Inferior parietal cortex (tissue), 1 donor: ENCODE measurements at regions not wholly inside any gene's neighbourhood (a gene's known extent, or its start where the extent isn't known, plus 50 kb on each side); places are given as distances from the start of the nearest gene placed in this dataset.
A peak's percentile ranks its signal among the peaks of the same experiment; 100 is the strongest.
"Not testable (repeated sequence)": the region's sequence is repeated elsewhere in the genome, so short reads cannot be mapped to it uniquely, and the experiment has no call there.

Experiments
- DNase-seq: peaks from one replicate; pipeline ENCODE4 v3.0.0-alpha.2; 2016; ENCODE audit errors: extremely low spot score

DNA sequence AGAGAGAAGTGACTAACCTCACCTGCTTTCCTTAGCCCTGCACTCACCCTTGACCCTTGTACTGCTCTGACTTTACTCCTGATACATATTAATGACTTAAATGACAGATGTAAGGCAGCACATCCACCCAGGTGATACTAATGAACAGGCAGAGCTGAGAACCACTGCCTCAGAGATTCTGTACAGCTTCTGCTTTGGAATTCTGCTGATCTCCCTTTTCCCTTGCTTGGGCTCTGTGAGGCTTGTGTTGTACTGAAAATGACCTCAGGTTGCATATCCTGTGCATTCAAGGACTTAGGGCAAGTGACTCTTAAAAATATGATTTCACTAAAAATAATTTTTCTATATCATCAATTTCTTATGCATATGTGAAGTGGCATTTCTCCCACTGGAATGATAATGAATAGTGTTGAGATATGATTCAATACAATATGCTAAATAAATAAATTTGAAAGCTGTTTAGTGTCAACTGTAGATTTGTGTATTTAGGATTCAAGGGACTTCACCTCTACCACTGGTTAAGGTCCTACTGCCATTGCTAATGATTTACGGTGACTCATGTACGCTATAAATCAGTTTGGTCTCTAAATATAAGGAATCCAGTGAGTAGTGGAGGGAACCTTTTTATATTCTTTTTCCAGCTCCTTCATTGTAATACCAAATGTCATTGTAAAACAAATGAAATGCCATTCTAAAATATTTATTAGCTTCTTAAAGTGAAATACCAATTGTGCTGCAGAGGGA lies 328.3 kb downstream of the SOCS6 start:
- DNase-seq = no peak

DNA sequence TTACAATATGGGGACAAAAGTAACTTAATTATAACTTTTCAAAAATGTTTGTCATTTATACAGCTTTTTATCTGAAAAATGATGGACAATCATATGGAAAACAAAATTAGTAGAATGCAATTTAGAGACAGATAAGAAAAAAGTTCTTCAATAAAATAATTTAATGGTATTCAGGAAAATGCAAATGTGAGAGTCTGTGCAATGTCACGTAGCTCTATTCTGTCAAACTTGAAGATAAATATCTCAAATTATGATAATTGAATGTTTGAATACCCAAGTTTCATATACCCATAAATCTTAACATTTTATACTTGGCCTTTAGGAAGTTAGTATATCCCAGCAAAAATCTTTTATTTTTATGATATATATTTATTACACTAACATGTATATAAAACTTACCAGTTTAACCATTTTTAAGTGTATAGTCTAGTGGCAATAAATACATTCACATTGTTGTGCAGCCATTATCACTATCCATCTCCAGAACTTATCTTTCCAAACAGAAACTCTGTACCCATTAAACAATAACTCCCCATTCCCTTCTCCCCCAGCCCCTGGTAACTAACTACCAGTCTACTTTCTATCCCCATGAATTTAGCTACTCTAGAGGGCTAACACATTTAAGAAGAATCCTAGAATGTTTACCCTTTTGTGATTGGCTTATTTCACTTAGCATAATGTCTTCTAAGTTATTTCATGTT lies 311.5 kb downstream of the SOCS6 start:
- no peak for DNase-seq

DNA sequence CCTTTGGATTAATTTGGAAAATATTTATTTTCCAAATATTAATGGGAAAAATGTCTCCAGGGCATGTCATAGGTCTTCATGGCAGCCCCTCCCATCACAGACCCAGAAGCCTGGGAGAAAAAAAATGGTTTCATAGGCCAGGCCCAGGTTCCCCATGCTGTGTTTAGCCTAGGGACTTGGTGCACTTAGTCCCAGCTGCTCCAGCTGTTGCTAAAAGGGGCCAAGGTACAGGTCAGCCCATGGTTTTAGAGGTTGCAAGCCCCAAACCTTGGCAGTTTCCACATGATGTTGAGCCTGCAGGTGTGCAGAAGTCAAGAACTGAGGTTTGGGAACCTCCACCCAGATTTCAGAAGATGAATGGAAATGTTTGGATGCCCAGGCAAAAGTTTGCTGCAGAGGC lies 309.6 kb downstream of the SOCS6 start:
- no peak for DNase-seq

DNA sequence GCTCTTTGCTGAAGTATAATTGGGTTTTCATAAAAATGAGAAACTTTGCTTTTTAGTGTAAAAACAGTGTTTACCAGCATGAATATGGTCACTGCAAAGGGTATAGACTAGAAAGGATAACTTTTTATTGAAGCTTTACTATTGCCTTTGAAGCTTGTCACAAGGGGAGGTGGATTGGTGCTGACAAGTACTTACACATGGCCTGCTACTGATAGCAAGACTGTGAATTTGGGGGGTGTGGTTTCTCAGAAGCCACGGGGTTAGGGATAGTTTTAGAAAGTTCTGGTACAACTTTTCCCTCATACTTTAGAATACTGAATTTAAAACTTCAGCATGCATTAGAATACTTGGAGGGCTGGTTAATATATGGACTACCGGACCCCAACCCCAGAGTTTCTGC lies 294.1 kb downstream of the SOCS6 start:
- DNase-seq = no peak

DNA sequence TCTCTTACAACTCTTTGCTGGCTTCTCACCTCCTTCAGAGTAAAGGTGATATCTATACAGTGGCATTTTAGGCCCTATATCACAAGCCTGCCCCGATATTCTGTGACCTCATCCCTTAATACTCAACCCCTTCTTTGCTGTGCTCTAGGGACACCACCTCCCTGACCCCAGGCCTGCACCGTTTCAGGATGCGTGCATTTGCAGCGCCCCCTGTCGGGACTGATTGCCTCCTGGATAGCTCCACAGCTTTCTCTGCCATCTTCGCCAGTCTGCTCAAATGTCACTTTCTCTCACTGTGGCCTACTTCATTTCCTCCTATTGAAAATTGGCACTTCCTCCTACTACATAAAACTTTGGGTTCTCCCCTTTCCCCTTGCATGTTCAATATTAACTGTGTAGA lies 289.6 kb downstream of the SOCS6 start:
- DNase-seq = no peak

DNA sequence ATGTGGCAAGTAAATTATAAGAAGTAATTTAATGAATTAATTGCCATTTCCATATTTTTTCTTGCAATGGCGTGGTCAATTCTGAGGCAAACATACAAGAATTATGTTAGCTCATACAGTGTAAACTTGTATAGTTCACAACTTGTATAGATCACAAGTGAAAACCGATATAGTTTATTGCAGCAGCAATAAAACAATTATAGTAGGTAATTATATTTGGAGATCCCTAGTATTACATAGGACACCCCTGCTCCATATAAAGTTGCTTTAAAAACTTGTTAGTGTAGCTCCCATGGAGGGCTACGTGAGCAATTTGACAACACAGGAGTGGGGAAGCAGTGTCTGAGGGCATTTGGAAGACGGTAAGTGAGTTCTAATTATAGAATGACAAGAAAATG lies 288.2 kb downstream of the SOCS6 start:
- no peak for DNase-seq

DNA sequence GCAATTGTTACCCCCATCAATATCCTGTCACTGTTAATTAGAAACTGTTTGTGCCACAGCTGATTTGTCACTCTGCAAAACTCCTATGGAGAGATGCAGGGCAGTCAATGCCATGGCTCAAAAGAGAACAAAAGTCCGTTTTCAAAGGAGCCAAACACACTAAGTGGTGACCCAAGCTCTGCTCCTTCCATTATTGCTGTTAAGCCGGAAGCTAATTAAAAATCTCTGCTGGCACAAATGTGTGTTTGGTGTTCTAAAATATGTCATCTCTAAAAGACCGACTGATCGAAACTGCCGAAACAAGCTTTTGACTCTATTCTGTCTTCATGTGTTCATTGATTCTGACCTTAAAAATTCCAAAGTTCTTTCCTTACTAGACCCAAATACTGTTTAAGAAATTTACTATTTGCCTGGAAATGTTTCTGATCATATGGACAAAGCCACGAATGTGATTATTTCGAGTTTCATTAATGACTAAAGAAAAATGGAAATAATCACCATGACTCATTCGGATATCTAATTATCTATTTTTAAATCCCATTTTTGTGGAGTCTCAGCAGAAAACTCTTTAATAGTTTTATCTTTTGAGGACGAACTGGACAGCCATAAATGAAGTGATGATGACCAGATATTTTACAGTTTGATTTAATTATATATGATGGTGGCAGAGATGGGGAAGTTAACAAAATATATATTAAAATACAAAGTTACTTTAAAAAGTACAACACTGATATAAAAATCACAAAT lies 287.6 kb downstream of the SOCS6 start:
- no peak for DNase-seq

DNA sequence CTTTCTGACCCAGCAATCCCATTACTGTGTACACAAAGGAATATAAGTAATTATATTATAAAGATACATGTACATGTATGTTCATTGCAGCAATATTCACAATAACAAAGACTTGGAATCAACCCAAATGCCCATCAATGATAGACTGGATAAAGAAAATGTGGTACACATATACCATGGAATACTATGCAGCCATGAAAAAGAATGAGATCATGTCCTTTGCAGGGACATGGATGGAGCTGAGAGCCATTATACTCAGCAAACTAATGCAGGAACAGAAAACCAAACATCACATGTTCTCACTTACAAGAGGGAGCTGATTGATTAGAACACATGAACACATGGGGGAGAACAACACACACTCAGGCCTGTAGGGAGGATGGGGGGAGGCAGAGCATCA lies 286.1 kb downstream of the SOCS6 start:
- DNase-seq = not testable (repeated sequence)

DNA sequence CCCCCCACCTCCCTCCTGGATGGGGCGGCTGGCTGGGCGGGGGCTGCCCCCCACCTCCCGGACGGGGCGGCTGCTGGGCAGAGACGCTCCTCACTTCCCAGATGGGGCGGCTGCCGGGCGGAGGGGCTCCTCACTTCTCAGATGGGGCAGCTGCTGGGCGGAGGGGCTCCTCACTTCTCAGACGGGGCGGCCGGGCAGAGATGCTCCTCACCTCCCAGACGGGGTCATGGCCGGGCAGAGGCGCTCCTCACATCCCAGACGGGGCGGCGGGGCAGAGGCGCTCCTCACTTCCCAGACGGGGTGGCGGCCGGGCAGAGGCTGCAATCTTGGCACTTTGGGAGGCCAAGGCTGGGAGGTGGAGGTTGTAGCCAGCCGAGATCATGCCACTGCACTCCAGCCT lies 280.8 kb downstream of the SOCS6 start:
- not testable (repeated sequence) for DNase-seq

DNA sequence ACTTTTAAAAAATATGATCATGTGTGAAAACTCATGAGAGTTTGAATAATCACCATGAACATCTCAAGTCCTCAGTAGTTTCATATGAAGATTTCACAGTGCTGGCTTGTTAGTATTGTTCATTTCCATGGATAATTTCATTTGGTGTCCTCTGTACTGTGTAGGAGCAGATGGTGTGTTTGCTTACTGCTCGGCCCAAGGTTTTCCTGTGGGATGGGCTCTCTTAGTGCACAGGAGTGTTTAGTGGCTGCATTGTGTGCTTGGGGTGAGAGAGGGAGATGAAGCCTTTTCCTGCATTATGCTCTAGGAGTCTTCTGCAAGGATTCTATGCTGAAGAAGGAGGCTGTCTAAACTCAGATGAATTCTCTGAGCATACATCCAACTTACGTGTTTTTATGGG lies 270.6 kb downstream of the SOCS6 start:
- DNase-seq = no peak

DNA sequence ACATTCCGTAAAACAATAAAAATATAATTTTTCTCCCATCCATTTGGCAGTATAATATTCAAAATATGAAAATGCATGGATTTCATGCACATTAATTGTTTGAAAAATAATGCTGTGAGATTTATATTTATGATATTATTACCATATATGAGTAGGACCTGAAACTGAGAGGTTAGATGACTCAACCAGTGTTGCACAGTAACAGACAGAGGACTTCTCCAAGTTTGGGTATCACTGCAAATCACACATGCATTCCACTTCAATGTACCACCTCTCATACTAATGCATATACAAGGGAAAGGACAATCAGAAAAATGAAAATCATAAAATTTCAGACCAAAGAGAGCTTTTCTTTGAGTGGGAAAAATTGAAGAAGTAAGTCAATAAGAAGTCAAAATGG lies 269.5 kb downstream of the SOCS6 start:
- DNase-seq = no peak

DNA sequence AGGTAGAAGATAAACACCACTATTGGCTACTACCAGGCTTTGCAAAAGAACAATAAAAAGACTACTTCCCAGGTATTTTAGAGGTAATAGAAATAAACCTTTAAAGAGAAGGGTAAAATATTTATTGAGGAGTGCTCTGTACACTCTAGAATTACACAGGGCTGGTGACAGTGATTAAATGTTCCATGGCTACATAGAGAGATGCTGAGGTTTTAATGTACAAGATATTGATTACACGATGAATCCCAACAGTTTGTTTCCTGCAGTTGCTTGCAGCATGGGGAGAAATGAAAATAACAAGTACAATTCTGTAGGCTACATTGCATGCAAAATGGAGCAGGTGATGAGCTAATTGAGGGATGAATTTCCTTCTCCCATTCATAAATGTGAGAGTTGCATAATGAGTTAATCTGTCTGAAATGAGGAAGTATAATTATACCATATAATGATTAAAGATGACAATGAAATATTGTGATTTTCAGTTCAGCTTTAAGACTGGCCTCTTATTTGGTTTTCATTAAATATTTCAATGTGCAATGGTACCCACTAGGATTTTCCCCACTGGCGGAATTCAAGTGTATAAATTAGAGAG lies 266.1 kb downstream of the SOCS6 start:
- no peak for DNase-seq

DNA sequence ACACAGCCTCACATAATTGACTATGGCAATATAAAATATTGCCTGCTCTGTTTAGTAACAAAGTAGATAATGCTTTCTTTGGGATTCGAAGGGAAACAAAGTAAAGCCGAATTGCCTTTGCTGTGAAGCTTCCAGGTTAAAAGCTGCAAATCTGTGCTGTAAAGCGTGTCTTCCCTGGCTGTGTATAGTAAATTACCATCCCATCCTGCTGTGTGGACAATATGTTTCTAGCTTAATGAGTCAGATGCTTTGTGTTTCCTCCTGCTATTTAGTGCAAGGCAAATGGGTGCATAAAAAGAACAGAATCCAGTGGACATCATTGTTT lies 265.1 kb downstream of the SOCS6 start:
- DNase-seq = peak; percentile 26

DNA sequence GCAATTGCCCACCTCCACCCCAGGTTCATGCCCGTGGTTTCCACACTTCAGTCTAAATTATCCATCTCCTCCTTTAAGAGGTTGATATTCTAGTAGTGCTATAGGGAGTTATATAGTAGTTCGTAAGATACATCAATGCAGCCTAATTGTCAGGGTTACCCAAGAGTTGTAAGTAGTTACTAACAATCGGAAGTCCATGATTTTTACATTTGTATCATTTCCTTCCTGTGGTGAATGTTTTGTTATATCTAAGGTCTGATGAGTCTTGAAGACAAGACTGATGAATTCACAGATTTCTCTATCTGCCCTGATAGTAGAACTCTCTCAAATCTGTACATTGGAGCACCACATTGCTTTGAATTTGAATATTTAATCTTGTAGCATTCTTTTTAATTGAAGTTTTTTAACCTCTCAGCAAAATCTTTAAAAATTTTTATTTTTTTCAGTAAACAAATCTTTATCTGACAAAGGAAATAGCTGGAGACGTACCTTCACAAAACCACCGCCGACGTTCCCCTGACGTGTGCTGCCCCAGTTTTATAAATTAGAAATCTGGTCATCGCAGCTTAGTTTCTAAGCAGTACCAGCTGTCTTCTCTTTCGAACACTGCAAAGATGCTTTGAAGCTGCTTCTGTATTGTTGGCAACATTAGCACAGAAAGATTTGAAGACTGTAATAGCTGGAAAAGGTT lies 264.5 kb downstream of the SOCS6 start:
- peak; percentile 6 for DNase-seq

DNA sequence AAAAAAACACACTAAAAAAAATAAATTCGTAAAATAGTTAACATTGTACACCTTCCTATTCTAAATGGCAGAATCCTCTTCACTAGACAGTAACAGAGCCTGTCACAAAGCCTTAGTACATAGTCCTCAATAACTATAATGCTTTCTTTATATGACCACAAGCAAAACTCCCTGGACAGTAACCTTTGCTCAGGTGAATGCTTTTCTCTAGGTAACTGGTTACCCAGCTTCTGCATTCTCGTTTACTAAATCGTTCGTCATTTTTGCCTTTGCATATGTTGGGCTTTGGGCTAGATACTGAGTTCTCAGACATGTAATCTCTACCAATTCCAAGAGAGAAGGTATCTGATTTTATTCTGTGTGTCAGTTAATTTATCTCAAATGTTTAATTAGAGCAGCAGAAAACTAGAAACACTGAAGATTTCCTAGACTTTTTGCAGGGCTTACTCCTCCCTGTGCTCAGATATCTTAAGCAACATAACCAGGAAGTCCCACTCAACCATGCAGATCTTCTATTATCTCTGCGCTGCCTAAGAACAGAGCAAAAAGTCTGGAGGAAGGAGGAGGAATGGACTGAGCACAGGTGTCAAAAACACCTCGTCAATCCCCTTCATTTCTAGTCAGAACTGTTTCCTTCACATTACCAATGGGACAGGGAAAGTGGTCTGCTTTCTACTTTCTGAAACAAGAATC lies 247.7 kb downstream of the SOCS6 start:
- DNase-seq = no peak

DNA sequence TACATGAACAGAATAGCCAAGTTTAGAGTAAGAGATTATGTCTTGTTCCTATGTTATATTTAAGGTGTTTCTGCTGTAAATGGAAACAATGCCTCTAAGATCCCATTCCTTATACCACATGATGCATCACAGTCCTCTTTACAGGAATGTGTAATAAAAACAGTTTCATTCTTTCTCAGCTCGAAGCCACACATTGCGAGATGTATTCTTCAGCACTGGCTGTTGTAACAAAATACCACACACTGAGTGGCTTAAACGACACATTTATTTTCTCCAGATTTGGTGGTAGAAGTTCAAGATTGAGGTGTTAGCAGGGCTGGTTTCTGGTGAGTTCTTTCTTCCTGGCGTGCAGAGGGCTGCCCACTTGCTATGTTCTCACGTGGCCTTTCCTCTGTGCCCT lies 246.2 kb downstream of the SOCS6 start:
- no peak for DNase-seq

DNA sequence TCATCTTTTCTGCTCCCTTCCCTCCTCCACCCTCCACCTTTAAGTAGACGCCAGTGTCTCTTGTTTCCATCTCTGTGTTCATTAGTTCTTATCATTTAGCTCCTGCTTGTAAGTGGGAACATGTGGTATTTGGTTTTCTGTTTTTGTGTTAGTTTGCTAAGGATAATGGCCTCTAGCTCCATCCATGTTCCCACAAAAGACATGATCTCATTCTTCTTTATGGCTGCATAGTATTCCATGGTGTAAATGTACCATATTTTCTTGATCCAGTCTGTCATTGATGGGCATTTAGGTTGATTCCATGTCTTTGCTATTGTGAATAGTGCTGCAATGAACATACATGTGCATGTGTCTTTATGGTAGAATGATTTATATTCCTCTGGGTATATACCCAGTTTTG lies 236.5 kb downstream of the SOCS6 start:
- DNase-seq = not testable (repeated sequence)

DNA sequence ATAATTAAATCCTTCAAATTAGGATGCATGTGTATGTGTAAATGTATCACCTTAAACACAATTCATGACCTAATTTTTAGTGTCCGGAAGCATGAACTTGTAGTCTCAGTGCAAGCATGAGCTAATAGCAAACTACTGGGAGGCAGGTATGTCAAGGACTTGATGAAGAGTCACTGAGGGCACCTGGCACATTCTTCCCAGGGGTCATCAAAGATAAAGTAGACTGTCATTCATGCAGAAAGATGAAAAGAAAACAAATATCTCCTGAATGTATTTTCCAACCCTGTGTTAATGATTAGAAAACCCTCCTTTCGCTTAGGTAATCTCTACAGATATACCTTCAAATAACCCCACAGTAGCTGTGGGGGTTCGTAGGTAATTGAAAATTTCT lies 234.9 kb downstream of the SOCS6 start:
- no peak for DNase-seq

DNA sequence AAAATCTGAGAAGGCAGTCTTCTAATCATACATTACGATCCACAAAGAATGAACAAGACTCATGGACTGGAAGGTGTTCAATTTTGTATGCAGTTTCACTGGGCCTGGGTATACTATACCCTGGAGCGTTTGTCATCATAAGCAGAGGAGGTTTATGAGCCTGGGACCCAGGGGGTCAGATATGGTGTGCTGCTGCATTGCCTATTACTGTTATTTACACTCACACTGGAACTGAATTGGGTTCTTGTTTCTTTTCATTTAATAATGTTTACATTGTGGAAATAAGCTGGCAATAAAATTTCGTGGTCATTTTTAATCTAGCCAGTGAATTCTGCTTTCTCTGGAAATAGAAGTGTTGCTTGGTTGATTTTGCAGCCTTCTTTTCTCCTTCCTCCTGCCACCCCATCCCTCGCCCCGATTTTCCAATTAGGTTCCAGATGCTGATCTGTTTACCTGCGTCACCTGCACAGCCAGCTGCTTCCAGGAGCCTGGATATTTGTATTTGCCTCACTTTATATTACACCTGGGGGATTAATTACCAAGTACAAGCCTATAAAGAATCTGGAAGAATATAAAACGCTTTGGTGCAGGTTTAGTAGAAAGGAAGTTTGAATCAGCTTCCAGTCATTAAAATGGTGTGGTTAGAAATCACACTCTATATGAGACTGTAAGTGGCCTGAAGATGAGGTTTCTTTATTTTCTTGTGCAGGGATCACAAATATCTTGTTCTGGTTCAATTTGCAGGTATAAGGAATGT lies 234.4 kb downstream of the SOCS6 start:
- no peak for DNase-seq

DNA sequence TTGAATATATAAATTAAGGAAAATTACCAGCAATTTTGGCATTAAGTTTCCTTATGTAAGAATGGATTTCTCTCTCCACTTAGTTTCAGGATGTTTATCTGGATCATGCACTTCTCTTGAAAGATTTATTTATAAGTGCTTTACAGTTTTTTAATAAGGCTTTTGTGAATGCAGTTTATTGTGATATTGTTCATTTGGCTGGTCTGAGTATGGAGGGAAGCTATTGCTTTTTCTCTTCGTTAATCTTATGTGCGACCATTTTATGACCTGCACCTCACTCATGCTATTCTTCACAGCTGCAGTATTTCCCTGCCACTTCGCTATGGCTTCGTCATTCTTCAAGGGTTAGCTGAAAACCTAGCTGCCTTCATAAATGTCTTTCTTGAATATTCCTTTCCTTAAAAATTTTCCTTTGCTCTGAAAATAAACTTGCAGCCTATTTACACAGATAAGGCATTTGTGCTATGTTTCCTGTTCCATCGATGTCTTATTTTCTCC lies 233.4 kb downstream of the SOCS6 start:
- no peak for DNase-seq

DNA sequence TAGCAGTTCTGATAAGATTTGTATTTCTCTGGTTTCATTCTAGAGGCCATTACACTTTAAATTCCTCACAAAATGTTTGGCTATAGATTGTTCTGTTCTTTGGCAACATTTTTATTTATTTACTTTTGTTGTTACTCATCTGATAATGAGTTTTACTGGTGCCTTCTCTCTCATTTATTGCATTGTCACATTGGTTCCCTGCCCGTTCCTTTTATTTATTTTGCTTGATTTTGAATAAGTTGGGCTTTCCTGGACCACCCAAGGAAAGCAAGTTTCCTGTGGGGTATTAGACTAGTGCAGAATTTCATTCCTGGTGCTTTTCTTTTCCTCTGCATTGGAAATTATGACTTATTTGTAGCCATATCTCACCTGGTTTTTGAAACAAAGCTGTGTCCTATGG lies 232.0 kb downstream of the SOCS6 start:
- DNase-seq = no peak
